Glutamatergic neuron (in vitro differentiated cells): ENCODE measurements at regions not wholly inside any gene's neighbourhood (a gene's known extent, or its start where the extent isn't known, plus 50 kb on each side); places are given as distances from the start of the nearest gene placed in this dataset.

Experiments used
- DNase-seq: peaks from one replicate; pipeline ENCODE4 v3.0.0; 2022
- H3K27ac Mint-ChIP-seq: one replicate; pipeline ENCODE4 v1.8.0; 2020; ENCODE audit warnings: mild to moderate bottlenecking, mixed read lengths, inconsistent platforms; ENCODE audit not compliant: unreplicated experiment
- H3K27me3 Mint-ChIP-seq: one replicate; pipeline ENCODE4 v1.8.0; 2020; ENCODE audit warnings: mild to moderate bottlenecking, moderate library complexity, mixed read lengths, inconsistent platforms; ENCODE audit not compliant: unreplicated experiment
- H3K36me3 Mint-ChIP-seq: one replicate; pipeline ENCODE4 v1.8.0; 2020; ENCODE audit warnings: mild to moderate bottlenecking, mixed read lengths, inconsistent platforms; ENCODE audit not compliant: unreplicated experiment
- H3K4me1 Mint-ChIP-seq: one replicate; pipeline ENCODE4 v1.8.0; 2020; ENCODE audit warnings: mild to moderate bottlenecking, low read depth, mixed read lengths, inconsistent platforms; ENCODE audit not compliant: unreplicated experiment
- H3K4me3 Mint-ChIP-seq: one replicate; pipeline ENCODE4 v1.8.0; 2020; ENCODE audit warnings: mild to moderate bottlenecking, mixed read lengths, inconsistent platforms; ENCODE audit not compliant: unreplicated experiment
- H3K9me3 Mint-ChIP-seq: one replicate; pipeline ENCODE4 v1.8.0; 2020; ENCODE audit warnings: mild to moderate bottlenecking, moderate library complexity, mixed read lengths, inconsistent platforms; ENCODE audit not compliant: unreplicated experiment
- CTCF ChIP-seq: fragments of 200-600 bp; sonication (generic); IDR thresholded peaks from one replicate; pipeline ENCODE4 v1.5.0; 2021; ENCODE audit not compliant: partially characterized antibody, unreplicated experiment

GRCh38 chr11:37500425-37500824 lies 902.4 kb upstream of the RAG2 start:
- no peak for TF ChIP-seq CTCF
- H3K27ac Mint-ChIP-seq: no peak overlapping the region

GRCh38 chr11:37497326-37497725 lies 899.3 kb upstream of the RAG2 start:
- Mint-ChIP-seq H3K27me3 (no peaks in the 10 kb centered on the region), H3K9me3 (no peaks in the 10 kb centered on the region), H3K36me3 (no peaks in the 10 kb centered on the region), H3K4me1 (no peaks in the 10 kb centered on the region), H3K27ac (no peak overlapping the region), H3K4me3 (no peak overlapping the region)
- no peak for TF ChIP-seq CTCF
- DNase-seq: no peak

More at GRCh38 chr11:37500425-37500824, 902.4 kb upstream of the RAG2 start:
- no peak for DNase-seq
- Mint-ChIP-seq H3K9me3 (no peaks in the 10 kb centered on the region), H3K4me1 (no peaks in the 10 kb centered on the region), H3K4me3 (no peak overlapping the region), H3K36me3 (no peaks in the 10 kb centered on the region), H3K27me3 (no peaks in the 10 kb centered on the region)

GRCh38 chr11:37496201-37496600 lies 898.2 kb upstream of the RAG2 start:
- TF ChIP-seq CTCF: no peak
- Mint-ChIP-seq H3K4me3 (no peak overlapping the region), H3K27me3 (no peaks in the 10 kb centered on the region), H3K4me1 (no peaks in the 10 kb centered on the region), H3K27ac (no peak overlapping the region), H3K9me3 (no peaks in the 10 kb centered on the region), H3K36me3 (no peaks in the 10 kb centered on the region)
- no peak for DNase-seq

DNA sequence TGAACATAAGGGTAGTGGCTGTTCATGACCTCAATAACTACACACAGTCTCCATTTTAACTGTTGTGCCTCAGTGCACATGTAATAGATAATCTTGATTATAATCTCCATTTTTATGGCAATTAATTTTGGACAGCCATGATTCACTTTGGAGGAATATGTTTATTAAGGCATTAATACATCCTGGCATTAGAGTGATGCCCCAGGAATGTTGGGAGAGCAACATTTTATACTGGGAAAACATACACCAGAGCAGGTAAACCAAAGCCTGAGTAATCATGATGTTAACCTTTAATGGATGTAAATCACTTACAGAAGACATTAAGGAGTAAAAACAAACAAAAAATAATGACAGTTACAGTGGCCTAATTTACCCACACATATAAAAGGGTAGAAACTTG lies 886.3 kb upstream of the RAG2 start:
- Mint-ChIP-seq H3K27ac (no peak overlapping the region), H3K9me3 (no peaks in the 10 kb centered on the region), H3K27me3 (no peaks in the 10 kb centered on the region), H3K36me3 (no peaks in the 10 kb centered on the region), H3K4me3 (no peak overlapping the region), H3K4me1 (no peaks in the 10 kb centered on the region)
- no peak for TF ChIP-seq CTCF
- no peak for DNase-seq

GRCh38 chr11:37483761-37484160 lies 885.7 kb upstream of the RAG2 start:
- H3K27ac Mint-ChIP-seq: no peak overlapping the region
- H3K27me3 Mint-ChIP-seq: no peaks in the 10 kb centered on the region
- H3K4me3 Mint-ChIP-seq: no peak overlapping the region
- no peaks in the 10 kb centered on the region for H3K9me3 Mint-ChIP-seq
- no peaks in the 10 kb centered on the region for H3K36me3 Mint-ChIP-seq
- DNase-seq: no peak
- no peak for TF ChIP-seq CTCF
- no peaks in the 10 kb centered on the region for H3K4me1 Mint-ChIP-seq
